GM12878 (cell line): ENCODE measurements at regions not wholly inside any gene's neighbourhood (a gene's known extent, or its start where the extent isn't known, plus 50 kb on each side); places are given as distances from the start of the nearest gene placed in this dataset.

ENCODE experiments used
- ATAC-seq: fragments of 200-7000 bp; cut with Tn5 transposase; 3 replicates; pipeline ENCODE4 v1.9.1; 2020; ENCODE audit warnings: mild to moderate bottlenecking, moderate library complexity
- BruUV-seq: library from RNA; stranded (reverse); fragments of 400-500 nt; replicated peaks from 2 replicates; lab custom pipeline; 2021; lab: Mats Ljungman, UMichigan
- CTCF ChIA-PET: fragments of 300-600 bp; sonication (Branson Sonifier 250); formaldehyde crosslinking; extraction: SDS; loops from one replicate; lab custom pipeline; 2021; ENCODE audit warnings: inconsistent platforms; lab: Yijun Ruan, JAX
- POLR2A ChIA-PET: fragments of 350-600 bp; formaldehyde crosslinking; extraction: SDS; loops from one replicate; lab custom pipeline; 2021; ENCODE audit warnings: inconsistent platforms; lab: Charles Lee
- RAD21 ChIA-PET: fragments of 300-600 bp; sonication (Branson Sonifier 250); formaldehyde crosslinking; loops from one replicate; lab custom pipeline; 2023; ENCODE audit warnings: antibody characterized with exemption; ENCODE audit not compliant: unreplicated experiment; lab: Charles Lee
- SMC1A ChIA-PET: fragments of 300-600 bp; sonication (Branson Sonifier 250); formaldehyde crosslinking; loops from one replicate; lab custom pipeline; 2023; ENCODE audit not compliant: unreplicated experiment, uncharacterized antibody; lab: Charles Lee
- DNase-seq: peaks from one replicate; pipeline ENCODE4 v3.0.0-alpha.2; 2011; ENCODE audit warnings: low read depth, low spot score
- FAIRE-seq: peaks from 3 replicates; lab custom pipeline; 2011; peaks lifted over from hg19 to GRCh38; lab: Jason Lieb, UNC
- H2AFZ ChIP-seq: 2 replicates; pipeline ENCODE4 v1.6.0; 2011; ENCODE audit warnings: low read depth, low read length, control low read depth; ENCODE audit not compliant: control insufficient read depth
- H3K27ac ChIP-seq: 2 replicates; pipeline ENCODE4 v1.5.1; 2011; ENCODE audit warnings: control low read depth; ENCODE audit not compliant: control insufficient read depth, insufficient read depth
- H3K27me3 ChIP-seq, 2 experiments: replicated peaks in 1 of 2; 2 replicates each; pipeline versions ENCODE4 v1.6.0 to v1.6.1; 2011; ENCODE audit warnings: low read length in 1 of 2; ENCODE audit not compliant: control insufficient read depth in 2 of 2, insufficient read depth in 2 of 2
- H3K36me3 ChIP-seq, 2 experiments: 2 replicates each; pipeline ENCODE4 v1.5.1; 2011; ENCODE audit warnings: low read length in 1 of 2; ENCODE audit not compliant: control insufficient read depth in 2 of 2, insufficient read depth in 2 of 2
- H3K4me1 ChIP-seq: 2 replicates; pipeline ENCODE4 v1.6.1; 2011; ENCODE audit warnings: mild to moderate bottlenecking, low read length, moderate library complexity, mixed read lengths; ENCODE audit not compliant: control insufficient read depth, insufficient read depth
- H3K4me2 ChIP-seq: 2 replicates; pipeline ENCODE4 v1.6.0; 2011; ENCODE audit warnings: control low read depth; ENCODE audit not compliant: control insufficient read depth, insufficient read depth
- H3K4me3 ChIP-seq: fragments of 200-600 bp; sonication (generic); 2 replicates; pipeline ENCODE4 v1.5.1; 2016
- H3K79me2 ChIP-seq: 2 replicates; pipeline ENCODE4 v1.6.0; 2011; ENCODE audit warnings: low read length; ENCODE audit not compliant: control insufficient read depth, insufficient read depth
- H3K9ac ChIP-seq: 2 replicates; pipeline ENCODE4 v1.8.0; 2011; ENCODE audit warnings: low read length, control low read depth, mixed read lengths; ENCODE audit not compliant: control insufficient read depth, insufficient read depth
- H3K9me3 ChIP-seq: replicated peaks from 3 replicates; pipeline ENCODE4 v1.5.1; 2011; ENCODE audit warnings: mild to moderate bottlenecking, low read length; ENCODE audit not compliant: control insufficient read depth, insufficient read depth
- H4K20me1 ChIP-seq: 2 replicates; pipeline ENCODE4 v1.6.0; 2011; ENCODE audit not compliant: control insufficient read depth, insufficient read depth
- BCL11A ChIP-seq: IDR thresholded peaks from 2 replicates; pipeline ENCODE4 v1.6.1; 2011; ENCODE audit warnings: low read depth, low read length
- FOS ChIP-seq: IDR thresholded peaks from 3 replicates; pipeline ENCODE4 v1.6.1; 2011; ENCODE audit warnings: borderline replicate concordance; ENCODE audit not compliant: insufficient read length; ENCODE audit errors: extremely low read depth
- HDAC6 ChIP-seq: fragments of 200-600 bp; sonication (generic); IDR thresholded peaks from one replicate; pipeline ENCODE4 v1.8.0; 2017; ENCODE audit warnings: antibody characterized with exemption; ENCODE audit not compliant: unreplicated experiment
- HDGF ChIP-seq: fragments of 450-650 bp; IDR thresholded peaks from 2 replicates; pipeline ENCODE4 v1.6.1; 2016; ENCODE audit warnings: antibody characterized with exemption
- HSF1 ChIP-seq: fragments of 150-350 bp; IDR thresholded peaks from 2 replicates; pipeline ENCODE4 v1.6.1; 2014; ENCODE audit warnings: mild to moderate bottlenecking, low read depth, low read length
- IKZF2 ChIP-seq, 2 experiments: fragments of 450-650 bp; IDR thresholded peaks; 2 replicates each; pipeline ENCODE4 v1.6.1; 2017; ENCODE audit warnings: mild to moderate bottlenecking in 2 of 2, moderate library complexity in 2 of 2
- NBN ChIP-seq: fragments of 450-650 bp; IDR thresholded peaks from 2 replicates; pipeline ENCODE4 v1.6.1; 2016
- NFXL1 ChIP-seq: fragments of 450-650 bp; IDR thresholded peaks from 2 replicates; pipeline ENCODE4 v1.6.1; 2017; ENCODE audit warnings: antibody characterized with exemption, mild to moderate bottlenecking, borderline replicate concordance
- RB1 ChIP-seq: fragments of 450-650 bp; formaldehyde crosslinking; IDR thresholded peaks from 2 replicates; pipeline ENCODE4 v1.6.1; 2017; ENCODE audit warnings: mild to moderate bottlenecking, borderline replicate concordance
- SMAD5 ChIP-seq: IDR thresholded peaks from 2 replicates; pipeline ENCODE4 v1.6.1; 2016; ENCODE audit warnings: antibody characterized with exemption, low read depth
- SUZ12 ChIP-seq: fragments of 200-600 bp; sonication (generic); IDR thresholded peaks from one replicate; pipeline ENCODE4 v1.6.1; 2018; ENCODE audit warnings: antibody characterized with exemption, mild to moderate bottlenecking; ENCODE audit not compliant: unreplicated experiment
- TAF1 ChIP-seq: IDR thresholded peaks from 2 replicates; pipeline ENCODE4 v1.6.1; 2011; ENCODE audit warnings: mild to moderate bottlenecking, low read depth, low read length, borderline replicate concordance
- TBL1XR1 ChIP-seq: IDR thresholded peaks from 2 replicates; pipeline ENCODE4 v1.6.1; 2012; ENCODE audit warnings: low read depth, low read length, improper control_type of control experiment
- TCF12 ChIP-seq: IDR thresholded peaks from 2 replicates; pipeline ENCODE4 v1.6.1; 2011; ENCODE audit warnings: low read depth, mild to moderate bottlenecking, low read length
- ZBTB4 ChIP-seq: fragments of 450-650 bp; formaldehyde crosslinking; IDR thresholded peaks from 2 replicates; pipeline ENCODE4 v1.4.0; 2022; ENCODE audit warnings: mild to moderate bottlenecking, moderate library complexity
- ZSCAN29 ChIP-seq: fragments of 450-650 bp; IDR thresholded peaks from 2 replicates; pipeline ENCODE4 v1.6.1; 2017; ENCODE audit warnings: mild to moderate bottlenecking, moderate library complexity
- WGBS: methylation state at CpG from one replicate; pipeline ENCODE4 v1.1.6; 2016; ENCODE audit warnings: low lambda C conversion rate; ENCODE audit not compliant: insufficient replicate concordance, insufficient coverage; ENCODE audit errors: missing lambda C conversion rate; 5-methylcytosine and 5-hydroxymethylcytosine counted together
- in situ Hi-C: fragments of 300-500 bp; cut with MboI; formaldehyde crosslinking; loops from 9 replicates; pipeline ENCODE4 v1.14.3; 2018; ENCODE audit warnings: mixed read lengths
- intact Hi-C: fragments of 100-400 bp; cut with micrococcal nuclease; formaldehyde crosslinking; loops from one replicate; pipeline ENCODE4 v1.14.2; 2022; ENCODE audit not compliant: unreplicated experiment

- in situ Hi-C loops (no loop called here), intact Hi-C loops (no loop called here)
- H3K27ac ChIP-seq, result no peak overlapping the region
- ATAC-seq, result no peak
- no peaks in the 10 kb centered on the region for H4K20me1 ChIP-seq
- ChIA-PET CTCF (interaction anchor here (1.1 kb wide), 1 partner anchor 107 kb away, joined by 4 read pairs; no protein-coding TSS in a partner anchor), SMC1A (interaction anchor here (1.5 to 1.7 kb wide), 2 partner anchors 23 to 106 kb away, joined by 3 to 7 read pairs; no protein-coding TSS in a partner anchor), RAD21 (no interaction called here), POLR2A (no interaction called here)
- H3K27me3 ChIP-seq, result no peaks in the 10 kb centered on the region
- no peak overlapping the region for H3K4me2 ChIP-seq
- H3K4me1 ChIP-seq, result no peaks in the 10 kb centered on the region
- WGBS, result 0% methylated on average over 1 of the region's 1 CpG
- no peak overlapping the region for H2AFZ ChIP-seq
- H3K4me3 ChIP-seq, result no peak overlapping the region
- no peak for DNase-seq
- no TSS peak for BruUV-seq
- no peaks in the 10 kb centered on the region for H3K79me2 ChIP-seq
- no peak overlapping the region for H3K9ac ChIP-seq
- TF ChIP-seq TCF12 (no peak), TBL1XR1 (no peak), FOS (no peak), NBN (no peak), HSF1 (no peak), SUZ12 (no peak), SMAD5 (no peak)
- no peak for FAIRE-seq
- no peaks in the 10 kb centered on the region for H3K36me3 ChIP-seq
- no peaks in the 10 kb centered on the region for H3K9me3 ChIP-seq
These were observed 267.0 kb upstream of the NCAM1 start for GRCh38 chr11:112694245-112694644.

- no TSS peak for BruUV-seq
- Histone ChIP-seq H3K9ac (no peak overlapping the region), H3K36me3 (no peaks in the 10 kb centered on the region), H3K9me3 (no peaks in the 10 kb centered on the region), H3K27ac (no peak overlapping the region), H3K4me1 (no peaks in the 10 kb centered on the region), H4K20me1 (no peaks in the 10 kb centered on the region), H3K4me2 (no peak overlapping the region), H3K4me3 (no peak overlapping the region), H3K79me2 (no peaks in the 10 kb centered on the region), H2AFZ (no peak overlapping the region), H3K27me3 (no peaks in the 10 kb centered on the region)
- ATAC-seq (no peak), DNase-seq (no peak), FAIRE-seq (no peak)
- ChIA-PET CTCF (no interaction called here), POLR2A (no interaction called here), RAD21 (no interaction called here), SMC1A (interaction anchor here (1.5 to 1.7 kb wide), 2 partner anchors 23 to 107 kb away, joined by 3 to 7 read pairs; no protein-coding TSS in a partner anchor)
- 30% methylated on average over 3 of the region's 3 CpGs for WGBS
- intact Hi-C loops, result no loop called here
- in situ Hi-C loops, result no loop called here
- no peak for TF ChIP-seq HDAC6
- TF ChIP-seq ZBTB4, result no peak
- no peak for TF ChIP-seq IKZF2 (IDR thresholded peaks at IDR 0.05)
- TF ChIP-seq BCL11A, result no peak
- no peak for TF ChIP-seq ZSCAN29
- TF ChIP-seq RB1, result no peak
- TF ChIP-seq TAF1, result no peak
- TF ChIP-seq HDGF, result no peak
- no peak for TF ChIP-seq NFXL1
These were observed 266.4 kb upstream of the NCAM1 start for GRCh38 chr11:112694813-112695212.
